ENCODE measurements at regions not wholly inside any gene's neighbourhood (a gene's known extent, or its start where the extent isn't known, plus 50 kb on each side); places are given as distances from the start of the nearest gene placed in this dataset.

DNA sequence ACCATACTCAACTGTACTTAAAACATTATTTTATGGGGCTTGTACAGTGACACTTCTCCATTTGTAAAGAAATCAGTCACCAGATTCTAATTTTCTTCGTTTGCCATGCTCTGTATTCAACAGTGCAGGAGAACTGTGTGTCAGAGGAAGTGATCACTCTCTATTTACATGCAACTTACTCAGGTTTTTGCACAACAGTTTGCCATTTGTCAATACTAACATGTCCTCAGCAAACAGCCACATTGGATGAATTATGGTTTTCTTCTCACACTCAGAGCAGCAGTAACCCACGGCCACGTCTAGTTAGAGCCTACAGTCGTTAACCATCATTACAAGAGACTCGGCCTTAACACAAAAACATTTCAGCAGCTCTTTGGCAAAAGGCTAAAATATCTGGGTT lies 69.2 kb upstream of the SP4 start:
- H3K27me3 Mint-ChIP-seq (ENCODE audit: low read depth): peaks cover 9% of the 10 kb centered on the region
- no peaks in the 10 kb centered on the region for H3K9me3 Mint-ChIP-seq
- TF ChIP-seq, protein P1, sequence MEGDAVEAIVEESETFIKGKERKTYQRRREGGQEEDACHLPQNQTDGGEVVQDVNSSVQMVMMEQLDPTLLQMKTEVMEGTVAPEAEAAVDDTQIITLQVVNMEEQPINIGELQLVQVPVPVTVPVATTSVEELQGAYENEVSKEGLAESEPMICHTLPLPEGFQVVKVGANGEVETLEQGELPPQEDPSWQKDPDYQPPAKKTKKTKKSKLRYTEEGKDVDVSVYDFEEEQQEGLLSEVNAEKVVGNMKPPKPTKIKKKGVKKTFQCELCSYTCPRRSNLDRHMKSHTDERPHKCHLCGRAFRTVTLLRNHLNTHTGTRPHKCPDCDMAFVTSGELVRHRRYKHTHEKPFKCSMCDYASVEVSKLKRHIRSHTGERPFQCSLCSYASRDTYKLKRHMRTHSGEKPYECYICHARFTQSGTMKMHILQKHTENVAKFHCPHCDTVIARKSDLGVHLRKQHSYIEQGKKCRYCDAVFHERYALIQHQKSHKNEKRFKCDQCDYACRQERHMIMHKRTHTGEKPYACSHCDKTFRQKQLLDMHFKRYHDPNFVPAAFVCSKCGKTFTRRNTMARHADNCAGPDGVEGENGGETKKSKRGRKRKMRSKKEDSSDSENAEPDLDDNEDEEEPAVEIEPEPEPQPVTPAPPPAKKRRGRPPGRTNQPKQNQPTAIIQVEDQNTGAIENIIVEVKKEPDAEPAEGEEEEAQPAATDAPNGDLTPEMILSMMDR (IDR thresholded peaks at IDR 0.05; ENCODE audit: unreplicated experiment): no peak
- H3K4me3 Mint-ChIP-seq: no peak overlapping the region
- DNase-seq (ENCODE audit: low spot score in 2 of 2, unreplicated experiment in 2 of 2): no peak
- H3K4me1 Mint-ChIP-seq: no peaks in the 10 kb centered on the region
- no peak overlapping the region for H3K27ac Mint-ChIP-seq
- H3K36me3 Mint-ChIP-seq: no peaks in the 10 kb centered on the region

DNA sequence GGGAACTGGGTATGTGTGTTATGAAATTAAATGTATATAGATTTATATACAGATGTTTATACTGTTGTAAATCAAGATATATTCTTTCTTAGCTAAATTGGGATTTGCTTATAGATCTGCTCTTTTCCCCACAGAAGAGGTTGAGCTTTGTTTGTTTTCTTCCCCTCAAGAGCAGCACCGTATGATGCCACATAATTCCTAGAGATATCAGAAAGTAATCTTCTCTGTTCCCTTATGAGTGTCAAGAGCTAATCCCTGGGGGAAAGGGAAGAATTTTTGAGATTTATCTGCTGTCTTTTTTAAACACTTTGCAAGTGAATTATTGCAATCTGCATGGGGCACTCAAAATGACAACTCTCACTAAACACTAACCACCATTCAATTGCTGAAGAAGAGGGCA lies 68.7 kb upstream of the SP4 start:
- H3K9me3 Mint-ChIP-seq: peaks cover under 1% of the 10 kb centered on the region
- no peaks in the 10 kb centered on the region for H3K36me3 Mint-ChIP-seq
- H3K27ac Mint-ChIP-seq: no peak overlapping the region
- H3K27me3 Mint-ChIP-seq (ENCODE audit: low read depth): peaks cover 4% of the 10 kb centered on the region
- H3K4me3 Mint-ChIP-seq: no peak overlapping the region
- DNase-seq (ENCODE audit: low spot score in 2 of 2, unreplicated experiment in 2 of 2): no peak
- TF ChIP-seq, protein P1 (IDR thresholded peaks at IDR 0.05; ENCODE audit: unreplicated experiment): no peak
- no peaks in the 10 kb centered on the region for H3K4me1 Mint-ChIP-seq

DNA sequence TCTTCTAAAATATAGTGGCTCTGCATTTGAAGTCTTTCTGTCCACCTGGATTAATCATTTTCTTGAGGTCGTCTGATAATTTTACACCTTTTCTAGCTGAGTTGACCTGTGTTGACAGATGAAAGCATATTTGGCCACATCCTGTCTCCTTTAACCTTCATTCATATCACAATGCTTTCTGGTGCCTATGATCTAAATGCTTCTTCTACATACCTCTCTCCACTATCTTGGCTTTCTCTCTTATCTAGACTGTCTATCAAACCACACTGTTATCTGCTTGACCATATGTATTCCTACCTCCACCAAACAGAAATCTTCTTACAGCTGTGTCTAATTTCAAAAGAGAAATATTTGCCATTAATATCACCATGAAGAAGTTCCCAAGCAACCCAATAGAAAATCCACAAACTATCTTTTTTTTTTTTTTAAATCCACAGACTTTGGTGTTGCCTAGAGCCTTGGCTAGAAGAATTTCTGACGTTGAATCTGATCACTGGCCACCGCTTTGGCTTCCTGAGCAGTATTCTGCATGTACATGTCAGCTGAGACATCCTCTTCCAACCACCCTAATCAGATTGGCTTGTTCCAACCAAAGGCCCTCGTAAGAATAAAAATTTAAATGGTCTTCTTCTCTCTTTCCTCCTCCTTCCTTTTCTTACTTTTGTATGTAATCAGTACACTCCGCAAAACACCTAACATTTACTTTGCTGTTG lies 66.3 kb upstream of the SP4 start:
- Mint-ChIP-seq H3K4me3 (no peak overlapping the region), H3K4me1 (peaks cover 8% of the 10 kb centered on the region), H3K9me3 (peaks cover 7% of the 10 kb centered on the region), H3K27ac (no peak overlapping the region), H3K27me3 (ENCODE audit: low read depth) (no peaks in the 10 kb centered on the region), H3K36me3 (no peaks in the 10 kb centered on the region)
- TF ChIP-seq, protein P1 (IDR thresholded peaks at IDR 0.05; ENCODE audit: unreplicated experiment): no peak
- no peak for DNase-seq (ENCODE audit: low spot score in 2 of 2, unreplicated experiment in 2 of 2)

DNA sequence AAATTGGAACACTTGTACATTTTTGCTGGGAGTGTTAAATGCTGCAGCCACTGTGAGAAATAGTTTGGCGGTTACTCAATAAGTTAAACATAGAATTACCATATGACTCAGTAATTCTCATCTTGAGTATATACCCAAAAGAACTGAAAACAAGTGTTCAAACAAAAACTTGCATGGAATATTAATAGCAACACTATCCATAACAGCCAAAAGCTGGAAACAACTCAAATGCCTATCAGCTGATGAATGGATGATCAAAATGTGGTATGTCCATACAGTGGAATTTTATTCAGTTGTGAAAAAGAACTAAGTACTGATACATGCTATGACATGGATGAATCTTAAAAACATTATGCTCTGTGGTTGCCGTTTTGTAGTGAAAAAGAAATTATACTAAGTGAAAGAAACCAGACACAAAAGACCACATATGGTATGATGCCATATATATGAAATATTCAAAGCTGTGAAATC lies 63.0 kb upstream of the SP4 start:
- TF ChIP-seq, protein P1 (IDR thresholded peaks at IDR 0.05; ENCODE audit: unreplicated experiment): no peak
- Mint-ChIP-seq H3K27ac (no peak overlapping the region), H3K4me1 (peaks cover 14% of the 10 kb centered on the region), H3K27me3 (ENCODE audit: low read depth) (no peaks in the 10 kb centered on the region), H3K9me3 (peaks cover 7% of the 10 kb centered on the region), H3K4me3 (no peak overlapping the region), H3K36me3 (no peaks in the 10 kb centered on the region)
- DNase-seq (ENCODE audit: low spot score in 2 of 2, unreplicated experiment in 2 of 2): no peak

DNA sequence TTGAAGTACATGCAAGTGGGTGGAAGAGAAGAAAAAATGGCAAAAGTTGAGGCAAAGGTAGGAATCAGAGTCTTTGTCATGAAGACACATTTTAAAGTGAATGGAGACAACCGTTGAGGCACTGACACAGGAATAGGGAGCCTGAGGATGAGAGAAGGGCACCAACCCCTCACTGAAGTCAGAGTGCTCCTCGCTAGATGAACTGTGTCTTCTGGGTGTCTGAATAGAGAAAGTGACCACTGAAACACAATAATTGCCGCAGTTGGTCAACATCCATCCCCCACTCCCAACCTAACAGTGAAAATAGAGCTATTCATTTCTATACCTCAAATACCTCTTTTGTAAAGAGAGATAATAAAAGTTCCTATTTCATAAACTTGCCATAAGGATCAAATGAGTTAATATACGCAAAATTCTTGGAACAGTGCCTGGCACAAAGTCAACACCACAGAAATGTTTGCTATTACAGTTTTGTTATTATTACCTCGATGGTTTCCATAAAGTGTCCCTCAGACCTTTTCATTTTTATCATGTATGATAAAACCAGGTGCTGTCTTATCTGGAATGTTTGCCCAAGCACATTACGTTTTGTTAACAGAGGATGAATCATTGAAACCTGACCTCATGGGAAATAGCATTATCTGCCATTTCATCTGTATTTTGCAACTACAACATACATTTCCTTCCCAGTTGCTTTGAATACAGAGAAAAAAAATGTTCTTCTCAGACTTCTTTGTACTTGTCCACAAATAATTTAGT lies 61.8 kb upstream of the SP4 start:
- Mint-ChIP-seq H3K27ac (peak overlapping the region; percentile 15), H3K27me3 (ENCODE audit: low read depth) (no peaks in the 10 kb centered on the region), H3K36me3 (no peaks in the 10 kb centered on the region), H3K4me1 (peaks cover 18% of the 10 kb centered on the region), H3K4me3 (no peak overlapping the region), H3K9me3 (peaks cover 7% of the 10 kb centered on the region)
- no peak for DNase-seq (ENCODE audit: low spot score in 2 of 2, unreplicated experiment in 2 of 2)
- TF ChIP-seq, protein P1 (IDR thresholded peaks at IDR 0.05; ENCODE audit: unreplicated experiment): no peak
